Activated CD8-positive, alpha-beta memory T cell treated with anti-CD3 and anti-CD28 coated beads, Interleukin-2, amount 50 U/mL, for 1 hour (primary cell): ENCODE measurements at regions not wholly inside any gene's neighbourhood (a gene's known extent, or its start where the extent isn't known, plus 50 kb on each side); places are given as distances from the start of the nearest gene placed in this dataset.

Experiments used
- DNase-seq: peaks from one replicate; pipeline ENCODE4 v3.0.0-alpha.2; 2020; ENCODE audit errors: extremely low read depth

- no peak for DNase-seq
These were observed 617.4 kb upstream of the SALL3 start for GRCh38 chr18:78362198-78362597.

GRCh38 chr18:78363556-78364387 lies 615.8 kb upstream of the SALL3 start:
- no peak for DNase-seq

- DNase-seq = no peak
These were observed 615.1 kb upstream of the SALL3 start for GRCh38 chr18:78364388-78364960.

- DNase-seq = no peak
These were observed 611.6 kb upstream of the SALL3 start for GRCh38 chr18:78367996-78368395.

DNA sequence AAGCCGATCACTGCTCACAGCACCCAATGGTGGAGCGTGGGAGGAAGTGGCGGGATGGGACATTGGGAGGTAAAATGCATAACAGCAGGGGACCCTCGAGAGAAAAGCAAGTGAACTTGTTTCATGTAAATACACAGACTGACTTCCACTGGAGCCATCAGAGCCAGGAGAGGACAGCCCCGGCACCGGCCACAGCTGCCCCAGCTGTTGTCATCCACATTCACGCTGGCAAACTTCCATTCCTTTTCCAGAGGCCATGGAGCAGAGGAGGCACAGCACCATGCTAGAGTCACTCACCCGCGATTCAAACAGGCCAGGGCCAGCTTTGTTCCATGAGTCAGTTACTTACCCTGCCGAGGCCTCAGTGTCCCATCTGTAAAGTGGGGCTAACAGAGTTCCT lies 610.9 kb upstream of the SALL3 start:
- DNase-seq = no peak

DNA sequence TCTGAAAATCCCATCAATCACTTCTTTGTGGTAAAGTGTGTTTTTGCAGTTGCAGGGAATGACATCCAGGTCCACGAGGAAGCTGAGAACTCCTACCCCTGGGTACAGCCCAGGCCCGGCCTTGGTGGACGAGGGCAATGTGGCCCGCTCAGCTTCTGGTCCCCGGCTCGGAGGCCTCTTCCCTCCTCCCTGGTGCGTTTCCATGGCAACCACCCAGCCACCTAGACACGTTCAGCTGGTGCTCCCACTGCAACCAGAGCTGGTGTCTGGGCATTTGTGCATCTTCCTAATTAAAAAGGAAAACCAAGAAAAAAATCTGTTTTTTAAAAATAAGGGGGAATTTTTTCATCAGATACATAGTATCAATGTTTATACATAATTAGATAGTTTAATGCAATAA lies 603.6 kb upstream of the SALL3 start:
- DNase-seq = no peak

GRCh38 chr18:78378403-78378802 lies 601.2 kb upstream of the SALL3 start:
- DNase-seq = no peak

DNA sequence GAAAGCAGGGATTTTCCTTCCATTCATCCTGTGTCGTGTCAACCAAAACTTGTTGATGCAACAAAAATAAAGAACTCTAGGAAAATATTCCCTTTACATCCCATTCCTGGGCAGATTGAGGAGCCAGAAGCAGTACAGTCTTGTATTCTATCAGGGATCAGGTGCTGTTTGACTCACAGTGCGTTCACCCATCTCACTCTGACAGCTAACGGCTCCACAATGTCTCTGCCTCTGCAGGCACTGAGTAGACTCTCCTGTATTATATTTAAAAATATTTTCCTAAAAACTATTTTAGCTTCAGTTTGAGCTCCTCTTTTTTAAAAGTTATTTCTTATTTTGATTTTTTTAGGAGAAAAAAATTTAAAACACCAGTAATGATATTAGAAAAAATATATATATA lies 600.6 kb upstream of the SALL3 start:
- DNase-seq = no peak

- DNase-seq = no peak
These were observed 589.2 kb upstream of the SALL3 start for GRCh38 chr18:78390348-78390951.

GRCh38 chr18:78390952-78391348 lies 588.7 kb upstream of the SALL3 start:
- DNase-seq = no peak

- DNase-seq = no peak
These were observed 586.3 kb upstream of the SALL3 start for GRCh38 chr18:78393086-78393862.

DNA sequence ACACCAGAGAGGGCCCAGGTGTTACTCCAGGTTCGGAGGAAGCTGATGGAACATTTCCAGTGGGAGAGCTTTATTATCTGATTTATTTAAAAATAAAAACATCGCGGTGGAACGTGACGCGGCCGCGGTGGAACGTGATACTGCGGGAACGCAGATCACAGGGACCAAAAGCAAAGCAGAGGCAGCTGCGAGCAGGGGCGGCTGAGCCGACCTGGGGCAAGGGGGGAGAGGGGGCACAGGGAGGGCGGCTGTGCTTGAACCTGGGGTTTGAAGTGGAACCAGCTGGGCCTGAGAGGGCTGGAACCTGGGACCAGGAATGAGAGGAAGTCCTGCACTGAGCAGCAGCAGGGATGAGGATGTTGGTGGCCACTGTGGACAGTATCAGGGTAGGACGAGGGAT lies 583.5 kb upstream of the SALL3 start:
- DNase-seq = no peak

DNA sequence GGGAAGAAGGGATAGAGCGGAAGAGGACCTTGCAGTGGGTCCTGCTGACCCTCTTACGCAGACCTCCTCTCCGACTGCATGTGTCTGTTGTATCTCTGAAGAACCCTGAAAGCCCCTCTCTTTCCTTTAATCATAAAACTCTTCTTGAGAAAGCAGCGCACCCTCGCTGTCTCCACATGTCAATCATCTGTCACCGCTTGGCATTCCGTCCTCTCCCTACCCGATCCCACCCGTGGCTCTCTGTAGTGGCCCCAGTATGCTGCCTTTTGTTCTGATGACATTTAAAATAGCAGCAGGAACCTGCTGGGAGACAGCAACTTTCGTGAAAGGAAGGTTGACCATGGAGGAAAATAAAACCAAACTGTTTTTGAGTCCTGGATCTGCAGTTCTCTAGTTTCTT lies 582.9 kb upstream of the SALL3 start:
- DNase-seq = no peak

- DNase-seq = no peak
These were observed 579.6 kb upstream of the SALL3 start for GRCh38 chr18:78399992-78400503.

DNA sequence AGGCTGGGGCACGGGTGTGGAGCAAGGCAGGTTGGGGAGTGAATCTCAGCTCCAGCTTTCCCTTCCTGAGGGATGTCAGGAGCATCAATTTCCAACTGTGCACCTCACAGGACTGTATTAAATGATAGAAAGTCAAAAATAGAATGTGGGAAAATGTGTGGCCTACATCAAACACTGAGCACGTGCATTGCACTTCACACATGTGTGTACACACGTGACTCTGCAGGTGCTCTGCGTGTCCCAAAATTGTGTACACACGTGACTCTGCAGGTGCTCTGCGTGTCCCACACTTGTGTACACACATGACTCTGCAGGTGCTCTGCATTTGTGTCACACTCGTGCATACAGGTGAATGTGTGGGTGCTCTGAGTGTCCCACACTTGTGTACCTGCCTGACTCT lies 577.2 kb upstream of the SALL3 start:
- DNase-seq = no peak

DNA sequence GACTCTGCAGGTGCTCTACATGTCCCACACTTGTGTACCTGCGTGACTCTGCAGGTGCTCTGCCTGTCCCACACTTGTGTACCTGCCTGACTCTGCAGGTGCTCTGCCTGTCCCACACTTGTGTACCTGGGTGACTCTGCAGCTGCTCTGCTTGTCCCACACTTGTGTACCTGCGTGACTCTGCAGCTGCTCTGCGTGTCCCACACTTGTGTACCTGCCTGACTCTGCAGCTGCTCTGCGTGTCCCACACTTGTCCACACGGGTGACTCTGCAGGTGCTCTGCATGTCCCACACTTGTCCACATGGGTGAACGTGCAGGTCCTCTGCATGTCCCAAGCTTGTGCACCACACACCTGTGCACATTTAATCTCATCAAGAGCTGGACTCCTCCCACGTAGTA lies 576.7 kb upstream of the SALL3 start:
- DNase-seq = no peak

GRCh38 chr18:78403371-78403770 lies 576.2 kb upstream of the SALL3 start:
- no peak for DNase-seq

GRCh38 chr18:78405763-78406162 lies 573.9 kb upstream of the SALL3 start:
- DNase-seq = no peak

- no peak for DNase-seq
These were observed 572.7 kb upstream of the SALL3 start for GRCh38 chr18:78406743-78407465.

GRCh38 chr18:78407466-78407844 lies 572.2 kb upstream of the SALL3 start:
- DNase-seq = no peak

- DNase-seq = no peak
These were observed 571.0 kb upstream of the SALL3 start for GRCh38 chr18:78408623-78409022.
